GM12878 (cell line): ENCODE measurements at regions not wholly inside any gene's neighbourhood (a gene's known extent, or its start where the extent isn't known, plus 50 kb on each side); places are given as distances from the start of the nearest gene placed in this dataset.

Source experiments
- ATAC-seq: fragments of 200-7000 bp; cut with Tn5 transposase; 3 replicates; pipeline ENCODE4 v1.9.1; 2020; ENCODE audit warnings: mild to moderate bottlenecking, moderate library complexity
- BruUV-seq: library from RNA; stranded (reverse); fragments of 400-500 nt; replicated peaks from 2 replicates; lab custom pipeline; 2021; lab: Mats Ljungman, UMichigan
- CTCF ChIA-PET: fragments of 300-600 bp; sonication (Branson Sonifier 250); formaldehyde crosslinking; extraction: SDS; loops from one replicate; lab custom pipeline; 2021; ENCODE audit warnings: inconsistent platforms; lab: Yijun Ruan, JAX
- POLR2A ChIA-PET: fragments of 350-600 bp; formaldehyde crosslinking; extraction: SDS; loops from one replicate; lab custom pipeline; 2021; ENCODE audit warnings: inconsistent platforms; lab: Charles Lee
- RAD21 ChIA-PET: fragments of 300-600 bp; sonication (Branson Sonifier 250); formaldehyde crosslinking; loops from one replicate; lab custom pipeline; 2023; ENCODE audit warnings: antibody characterized with exemption; ENCODE audit not compliant: unreplicated experiment; lab: Charles Lee
- SMC1A ChIA-PET: fragments of 300-600 bp; sonication (Branson Sonifier 250); formaldehyde crosslinking; loops from one replicate; lab custom pipeline; 2023; ENCODE audit not compliant: unreplicated experiment, uncharacterized antibody; lab: Charles Lee
- DNase-seq: peaks from one replicate; pipeline ENCODE4 v3.0.0-alpha.2; 2011; ENCODE audit warnings: low read depth, low spot score
- FAIRE-seq: peaks from 3 replicates; lab custom pipeline; 2011; peaks lifted over from hg19 to GRCh38; lab: Jason Lieb, UNC
- H2AFZ ChIP-seq: 2 replicates; pipeline ENCODE4 v1.6.0; 2011; ENCODE audit warnings: low read depth, low read length, control low read depth; ENCODE audit not compliant: control insufficient read depth
- H3K27ac ChIP-seq: 2 replicates; pipeline ENCODE4 v1.5.1; 2011; ENCODE audit warnings: control low read depth; ENCODE audit not compliant: control insufficient read depth, insufficient read depth
- H3K27me3 ChIP-seq, 2 experiments: replicated peaks in 1 of 2; 2 replicates each; pipeline versions ENCODE4 v1.6.0 to v1.6.1; 2011; ENCODE audit warnings: low read length in 1 of 2; ENCODE audit not compliant: control insufficient read depth in 2 of 2, insufficient read depth in 2 of 2
- H3K36me3 ChIP-seq, 2 experiments: 2 replicates each; pipeline ENCODE4 v1.5.1; 2011; ENCODE audit warnings: low read length in 1 of 2; ENCODE audit not compliant: control insufficient read depth in 2 of 2, insufficient read depth in 2 of 2
- H3K4me1 ChIP-seq: 2 replicates; pipeline ENCODE4 v1.6.1; 2011; ENCODE audit warnings: mild to moderate bottlenecking, low read length, moderate library complexity, mixed read lengths; ENCODE audit not compliant: control insufficient read depth, insufficient read depth
- H3K4me2 ChIP-seq: 2 replicates; pipeline ENCODE4 v1.6.0; 2011; ENCODE audit warnings: control low read depth; ENCODE audit not compliant: control insufficient read depth, insufficient read depth
- H3K4me3 ChIP-seq: fragments of 200-600 bp; sonication (generic); 2 replicates; pipeline ENCODE4 v1.5.1; 2016
- H3K79me2 ChIP-seq: 2 replicates; pipeline ENCODE4 v1.6.0; 2011; ENCODE audit warnings: low read length; ENCODE audit not compliant: control insufficient read depth, insufficient read depth
- H3K9ac ChIP-seq: 2 replicates; pipeline ENCODE4 v1.8.0; 2011; ENCODE audit warnings: low read length, control low read depth, mixed read lengths; ENCODE audit not compliant: control insufficient read depth, insufficient read depth
- H3K9me3 ChIP-seq: replicated peaks from 3 replicates; pipeline ENCODE4 v1.5.1; 2011; ENCODE audit warnings: mild to moderate bottlenecking, low read length; ENCODE audit not compliant: control insufficient read depth, insufficient read depth
- H4K20me1 ChIP-seq: 2 replicates; pipeline ENCODE4 v1.6.0; 2011; ENCODE audit not compliant: control insufficient read depth, insufficient read depth
- MTA2 ChIP-seq: fragments of 450-650 bp; IDR thresholded peaks from 2 replicates; pipeline ENCODE4 v1.6.1; 2016; ENCODE audit warnings: low read depth, mild to moderate bottlenecking, moderate library complexity
- SREBF2 ChIP-seq: IDR thresholded peaks from 2 replicates; pipeline ENCODE4 v1.6.1; 2012; ENCODE audit warnings: mild to moderate bottlenecking, low read length
- ZBTB33 ChIP-seq: fragments of 450-650 bp; IDR thresholded peaks from 2 replicates; pipeline ENCODE4 v1.6.1; 2017; ENCODE audit warnings: mild to moderate bottlenecking
- ZNF217 ChIP-seq: fragments of 450-650 bp; IDR thresholded peaks from 2 replicates; pipeline ENCODE4 v1.6.1; 2017; ENCODE audit warnings: antibody characterized with exemption, mild to moderate bottlenecking
- WGBS: methylation state at CpG from one replicate; pipeline ENCODE4 v1.1.6; 2016; ENCODE audit warnings: low lambda C conversion rate; ENCODE audit not compliant: insufficient replicate concordance, insufficient coverage; ENCODE audit errors: missing lambda C conversion rate; 5-methylcytosine and 5-hydroxymethylcytosine counted together
- in situ Hi-C: fragments of 300-500 bp; cut with MboI; formaldehyde crosslinking; loops from 9 replicates; pipeline ENCODE4 v1.14.3; 2018; ENCODE audit warnings: mixed read lengths
- intact Hi-C: fragments of 100-400 bp; cut with micrococcal nuclease; formaldehyde crosslinking; loops from one replicate; pipeline ENCODE4 v1.14.2; 2022; ENCODE audit not compliant: unreplicated experiment

- TF ChIP-seq ZBTB33 (no peak), ZNF217 (no peak), MTA2 (no peak)
Measured at GRCh38 chr14:97107080-97107479, 309.9 kb downstream of the VRK1 start (continued).

- CTCF ChIA-PET = no interaction called here
- BruUV-seq = no TSS peak
- in situ Hi-C loops = no loop called here
- no peaks in the 10 kb centered on the region; the same call in 1 of the 2 replicates for H3K4me1 ChIP-seq
- H3K4me2 ChIP-seq = no peak overlapping the region
- H3K4me3 ChIP-seq = no peak overlapping the region
- peaks cover 3% of the 10 kb centered on the region; the same call in 1 of the 3 replicates for H3K9me3 ChIP-seq
- no peak overlapping the region for H3K27ac ChIP-seq
- H2AFZ ChIP-seq = no peak overlapping the region
- intact Hi-C loops = no loop called here
- DNase-seq (no peak), FAIRE-seq (no peak), ATAC-seq (no peak)
- RAD21 ChIA-PET = interaction anchor here (1.2 kb wide), 1 partner anchor 9 kb away, joined by 3 read pairs; no protein-coding TSS in a partner anchor
- SMC1A ChIA-PET = interaction anchor here (0.5 to 2.4 kb wide), 3 partner anchors 9 to 767 kb away, joined by 3 to 7 read pairs (median 3); no protein-coding TSS in a partner anchor
- H3K9ac ChIP-seq = no peak overlapping the region
- TF ChIP-seq SREBF2 = no peak
- no peaks in the 10 kb centered on the region for H3K27me3 ChIP-seq
- no peaks in the 10 kb centered on the region for H3K36me3 ChIP-seq
- no peaks in the 10 kb centered on the region for H3K79me2 ChIP-seq
- WGBS = 46% methylated on average over 4 of the region's 4 CpGs
- H4K20me1 ChIP-seq = no peaks in the 10 kb centered on the region
- POLR2A ChIA-PET = no interaction called here
Measured at GRCh38 chr14:97107760-97108159, 310.6 kb downstream of the VRK1 start.
